Choroid plexus epithelial cell (primary cell): ENCODE measurements at regions not wholly inside any gene's neighbourhood (a gene's known extent, or its start where the extent isn't known, plus 50 kb on each side); places are given as distances from the start of the nearest gene placed in this dataset.
A peak's percentile ranks its signal among the peaks of the same experiment; 100 is the strongest.

Experiments used
- DNase-seq: peaks from one replicate; pipeline ENCODE4 v3.0.0-alpha.2; 2010; ENCODE audit warnings: low read depth
- H3K4me3 ChIP-seq: 2 replicates; pipeline ENCODE4 v1.5.1; 2011; ENCODE audit warnings: low read depth, mild to moderate bottlenecking, control low read depth, low read length, moderate library complexity
- CTCF ChIP-seq: conservative IDR thresholded peaks from 2 replicates; pipeline ENCODE4 v1.5.1; 2011; ENCODE audit warnings: low read depth, mild to moderate bottlenecking, control low read depth, inconsistent platforms, low read length, moderate library complexity

GRCh38 chr1:164384262-164384661, 174.7 kb upstream of the PBX1 start:
- DNase-seq = no peak
- no peak for TF ChIP-seq CTCF
- no peak overlapping the region for H3K4me3 ChIP-seq

GRCh38 chr1:164417016-164417704, 141.8 kb upstream of the PBX1 start:
- TF ChIP-seq CTCF = no peak
- H3K4me3 ChIP-seq = no peak overlapping the region
- DNase-seq = no peak

GRCh38 chr1:164423136-164423535, 135.8 kb upstream of the PBX1 start:
- no peak overlapping the region for H3K4me3 ChIP-seq
- DNase-seq = peak; percentile 5
- TF ChIP-seq CTCF = no peak

- DNase-seq = no peak
- TF ChIP-seq CTCF = no peak
Measured at GRCh38 chr1:164433141-164433817, 125.7 kb upstream of the PBX1 start.

GRCh38 chr1:164433818-164434170, 125.2 kb upstream of the PBX1 start:
- no peak overlapping the region for H3K4me3 ChIP-seq
- TF ChIP-seq CTCF = no peak
- DNase-seq = no peak

More at GRCh38 chr1:164433141-164433817, 125.7 kb upstream of the PBX1 start:
- H3K4me3 ChIP-seq = no peak overlapping the region

GRCh38 chr1:164440232-164440631, 118.8 kb upstream of the PBX1 start:
- no peak overlapping the region for H3K4me3 ChIP-seq
- peak; percentile 66 for DNase-seq
- TF ChIP-seq CTCF = peak; percentile 73

- TF ChIP-seq CTCF = no peak
- peak; percentile 44 for DNase-seq
- H3K4me3 ChIP-seq = no peak overlapping the region
Measured at GRCh38 chr1:164443166-164443565, 115.8 kb upstream of the PBX1 start.
